AG09319 (cell line): ENCODE measurements at regions not wholly inside any gene's neighbourhood (a gene's known extent, or its start where the extent isn't known, plus 50 kb on each side); places are given as distances from the start of the nearest gene placed in this dataset.

ENCODE experiments used
- DNase-seq: peaks from one replicate; pipeline ENCODE4 v3.0.0-alpha.2; 2010; ENCODE audit warnings: low read depth; ENCODE audit errors: extremely low read depth
- TF ChIP-seq, protein P1 (sequence below): IDR thresholded peaks from 2 replicates; pipeline ENCODE4 v1.5.1; 2011; ENCODE audit warnings: low read depth, mild to moderate bottlenecking, inconsistent platforms, low read length, moderate library complexity

- TF ChIP-seq, protein P1, sequence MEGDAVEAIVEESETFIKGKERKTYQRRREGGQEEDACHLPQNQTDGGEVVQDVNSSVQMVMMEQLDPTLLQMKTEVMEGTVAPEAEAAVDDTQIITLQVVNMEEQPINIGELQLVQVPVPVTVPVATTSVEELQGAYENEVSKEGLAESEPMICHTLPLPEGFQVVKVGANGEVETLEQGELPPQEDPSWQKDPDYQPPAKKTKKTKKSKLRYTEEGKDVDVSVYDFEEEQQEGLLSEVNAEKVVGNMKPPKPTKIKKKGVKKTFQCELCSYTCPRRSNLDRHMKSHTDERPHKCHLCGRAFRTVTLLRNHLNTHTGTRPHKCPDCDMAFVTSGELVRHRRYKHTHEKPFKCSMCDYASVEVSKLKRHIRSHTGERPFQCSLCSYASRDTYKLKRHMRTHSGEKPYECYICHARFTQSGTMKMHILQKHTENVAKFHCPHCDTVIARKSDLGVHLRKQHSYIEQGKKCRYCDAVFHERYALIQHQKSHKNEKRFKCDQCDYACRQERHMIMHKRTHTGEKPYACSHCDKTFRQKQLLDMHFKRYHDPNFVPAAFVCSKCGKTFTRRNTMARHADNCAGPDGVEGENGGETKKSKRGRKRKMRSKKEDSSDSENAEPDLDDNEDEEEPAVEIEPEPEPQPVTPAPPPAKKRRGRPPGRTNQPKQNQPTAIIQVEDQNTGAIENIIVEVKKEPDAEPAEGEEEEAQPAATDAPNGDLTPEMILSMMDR: no peak
- no peak for DNase-seq
These were observed 136.6 kb downstream of the PROX1 start for GRCh38 chr1:214124281-214124805.

- no peak for DNase-seq
- TF ChIP-seq, protein P1: no peak
These were observed 137.1 kb downstream of the PROX1 start for GRCh38 chr1:214124915-214125314.

DNA sequence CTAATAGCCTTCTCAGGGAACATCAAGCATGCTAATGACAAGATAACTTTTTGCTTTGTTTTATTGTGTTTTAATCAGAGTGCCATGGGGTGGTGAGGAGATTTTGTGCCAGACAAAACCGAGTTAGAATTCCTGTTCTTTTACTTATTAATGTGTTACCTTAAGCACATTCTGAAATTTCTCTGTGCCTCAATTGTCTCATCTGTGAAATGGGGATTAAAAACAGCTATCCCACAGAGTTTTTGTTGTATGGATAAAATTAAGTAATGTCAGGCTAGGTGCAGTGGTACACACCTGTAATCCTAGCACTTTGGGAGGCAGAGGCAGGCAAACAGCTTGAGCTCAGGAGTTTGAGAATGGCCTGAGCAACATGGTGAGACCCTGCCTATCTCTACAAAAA is 138.0 kb downstream of the PROX1 start:
- TF ChIP-seq, protein P1: no peak
- no peak for DNase-seq

DNA sequence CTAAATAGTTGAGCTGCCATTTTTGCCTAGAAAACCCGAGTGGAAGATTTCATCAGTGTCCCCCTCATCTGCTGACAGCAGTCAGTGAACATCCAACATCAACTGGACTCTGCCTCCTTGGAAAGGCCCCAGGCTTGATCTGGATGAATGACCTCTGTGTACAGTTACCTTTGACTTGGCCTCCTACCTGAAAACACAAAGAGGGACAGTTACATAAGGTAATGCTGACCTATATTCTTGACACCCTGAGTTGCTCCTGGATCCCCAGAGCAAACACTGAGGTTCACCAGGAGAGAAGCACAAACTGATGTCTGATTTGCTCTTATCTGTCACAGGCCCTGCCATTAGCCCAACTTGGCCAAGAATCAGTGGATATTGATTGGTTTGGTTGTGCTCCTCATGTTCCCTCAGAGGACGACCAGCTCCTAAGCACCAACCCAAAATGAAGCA is 138.9 kb downstream of the PROX1 start:
- no peak for DNase-seq
- TF ChIP-seq, protein P1: no peak

DNA sequence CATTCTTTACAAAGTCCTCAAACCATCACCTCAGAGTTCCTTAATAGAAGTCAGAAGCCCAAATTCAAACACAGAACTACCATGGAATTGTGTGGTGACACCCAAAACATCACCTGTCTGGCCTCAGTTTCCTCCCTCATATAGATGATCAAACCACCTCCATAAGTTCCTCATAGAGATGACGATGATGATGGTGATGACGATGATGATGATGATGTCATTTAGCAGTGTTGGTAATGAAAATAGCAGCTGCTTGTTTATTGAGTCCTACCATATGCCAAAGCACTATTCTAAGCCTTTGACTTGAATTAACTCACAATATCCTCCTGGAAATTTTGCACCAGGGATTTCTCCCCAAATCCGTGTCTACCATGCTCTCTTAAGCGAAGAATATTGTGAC is 139.9 kb downstream of the PROX1 start:
- no peak for DNase-seq
- TF ChIP-seq, protein P1: no peak

DNA sequence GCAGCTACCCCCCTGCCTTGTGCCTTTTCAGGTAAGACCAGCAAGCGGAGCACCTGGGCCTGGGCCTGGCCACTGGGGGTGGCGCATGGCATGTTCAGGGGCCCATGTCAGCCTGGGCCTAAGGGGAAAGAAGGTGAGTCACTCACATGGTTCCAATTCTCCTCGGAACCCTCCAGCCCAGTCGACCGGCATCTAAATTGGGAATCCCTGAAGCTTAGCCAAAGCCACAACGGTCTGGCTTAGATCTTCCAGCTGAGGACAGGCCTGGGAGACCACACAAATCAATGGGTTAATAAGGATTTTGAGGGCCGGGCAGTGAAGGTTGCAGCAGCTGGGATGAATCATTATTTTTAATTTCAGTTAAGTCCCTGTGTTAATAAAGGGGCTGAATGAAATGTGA is 145.1 kb upstream of the SMYD2 start:
- TF ChIP-seq, protein P1: no peak
- DNase-seq: no peak

- DNase-seq: no peak
- TF ChIP-seq, protein P1: no peak
These were observed 144.5 kb upstream of the SMYD2 start for GRCh38 chr1:214136324-214136919.
